Duodenal mucosa (tissue), 2 donors: ENCODE measurements at regions not wholly inside any gene's neighbourhood (a gene's known extent, or its start where the extent isn't known, plus 50 kb on each side); places are given as distances from the start of the nearest gene placed in this dataset.

Experiments used
- H3K27ac ChIP-seq: one replicate; pipeline ENCODE4 v1.7.0; 2013; ENCODE audit warnings: low read depth, low read length
- H3K27me3 ChIP-seq, 2 donors: one replicate each; pipeline ENCODE4 v1.7.0; 2013; ENCODE audit warnings: low read length in 2 of 2, control low read depth in 1 of 2; ENCODE audit not compliant: insufficient read depth in 2 of 2, control insufficient read depth in 1 of 2
- H3K36me3 ChIP-seq, 2 donors: one replicate each; pipeline ENCODE4 v1.7.0; 2013; ENCODE audit warnings: low read length in 2 of 2, control low read depth in 1 of 2; ENCODE audit not compliant: insufficient read depth in 2 of 2, control insufficient read depth in 1 of 2
- H3K4me1 ChIP-seq, 2 donors: one replicate each; pipeline ENCODE4 v1.7.0; 2013; ENCODE audit warnings: low read length in 2 of 2, control low read depth in 1 of 2; ENCODE audit not compliant: insufficient read depth in 2 of 2, control insufficient read depth in 1 of 2
- H3K4me3 ChIP-seq, 2 donors: one replicate each; pipeline ENCODE4 v1.7.0; 2013; ENCODE audit warnings: low read length in 2 of 2, low read depth in 1 of 2
- H3K9ac ChIP-seq, 2 donors: one replicate each; pipeline ENCODE4 v1.7.0; 2013; ENCODE audit warnings: low read length in 2 of 2, low read depth in 1 of 2
- H3K9me3 ChIP-seq, 2 donors: one replicate each; pipeline ENCODE4 v1.7.0; 2013; ENCODE audit warnings: low read length in 2 of 2, control low read depth in 1 of 2; ENCODE audit not compliant: control insufficient read depth in 1 of 2

DNA sequence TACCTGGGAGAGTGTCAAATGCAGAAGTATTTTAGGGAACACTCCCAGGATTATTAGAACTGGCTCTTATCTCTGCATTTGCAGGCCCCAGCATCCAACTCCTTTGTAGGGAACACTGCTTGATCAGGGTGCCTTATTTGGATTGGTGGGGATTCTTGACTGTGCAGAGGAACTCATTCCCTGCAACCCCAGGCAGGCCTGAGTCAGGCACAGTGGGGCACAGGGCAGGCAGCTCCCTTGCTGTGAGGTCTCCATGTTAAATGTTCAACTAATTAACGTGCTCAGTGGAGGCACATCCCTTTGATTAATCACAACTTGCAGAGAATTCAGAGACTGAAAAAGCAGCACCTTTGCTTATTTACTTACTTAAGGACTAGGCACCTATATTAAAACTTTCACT is 102.3 kb upstream of the TENM4 start:
- H3K9me3 ChIP-seq, result no peaks in the 10 kb centered on the region

DNA sequence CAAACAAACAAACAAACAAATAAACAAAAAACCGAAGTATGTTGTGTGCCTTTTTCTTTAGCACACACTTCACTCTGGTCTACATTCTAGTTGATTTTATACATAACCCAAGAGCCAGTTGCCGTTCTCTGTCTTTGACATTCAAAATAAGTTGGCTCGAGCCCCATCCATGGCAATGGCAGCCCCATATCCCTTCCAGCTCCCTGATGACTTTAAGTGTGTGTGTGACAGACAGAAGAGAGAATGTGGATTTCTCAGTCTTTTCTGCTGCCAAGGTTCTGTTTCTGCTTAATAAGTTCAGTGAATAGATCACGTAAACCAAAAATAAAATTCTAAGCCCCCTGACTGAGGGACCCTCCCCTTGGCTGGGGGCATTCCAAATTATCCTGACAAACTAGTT is 100.6 kb upstream of the TENM4 start:
- Histone ChIP-seq H3K36me3 (no peaks in the 10 kb centered on the region), H3K27ac (no peak overlapping the region), H3K4me1 (no peaks in the 10 kb centered on the region), H3K9me3 (no peaks in the 10 kb centered on the region), H3K4me3 (no peak overlapping the region), H3K27me3 (no peaks in the 10 kb centered on the region), H3K9ac (no peak overlapping the region)

More for the DNA sequence above, 102.3 kb upstream of the TENM4 start:
- no peak overlapping the region for H3K4me3 ChIP-seq
- H3K36me3 ChIP-seq, result no peaks in the 10 kb centered on the region
- H3K27ac ChIP-seq, result no peak overlapping the region
- H3K27me3 ChIP-seq, result no peaks in the 10 kb centered on the region
- H3K9ac ChIP-seq, result no peak overlapping the region
- no peaks in the 10 kb centered on the region for H3K4me1 ChIP-seq

DNA sequence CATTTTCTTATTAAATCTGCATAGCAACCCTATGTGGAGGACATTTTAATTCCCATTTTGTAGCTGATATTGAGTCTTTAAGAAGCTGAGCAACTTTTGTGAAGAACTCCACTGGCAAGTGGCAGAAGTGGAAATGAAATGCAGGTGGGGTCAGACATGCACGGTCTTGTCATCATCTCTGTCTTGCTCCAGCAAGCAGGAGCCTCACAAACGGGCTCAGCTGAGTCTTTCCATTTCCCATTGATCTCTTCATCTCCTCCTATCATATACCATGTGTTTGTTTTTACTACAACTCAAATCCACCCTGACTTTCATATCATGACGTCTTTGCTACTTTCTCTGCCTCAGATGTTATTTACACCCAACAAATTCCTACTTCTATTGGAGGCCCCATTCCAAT is 97.9 kb upstream of the TENM4 start:
- Histone ChIP-seq H3K9ac (no peak overlapping the region), H3K4me1 (no peaks in the 10 kb centered on the region), H3K27me3 (no peaks in the 10 kb centered on the region), H3K27ac (no peak overlapping the region), H3K4me3 (no peak overlapping the region), H3K9me3 (no peaks in the 10 kb centered on the region), H3K36me3 (no peaks in the 10 kb centered on the region)

DNA sequence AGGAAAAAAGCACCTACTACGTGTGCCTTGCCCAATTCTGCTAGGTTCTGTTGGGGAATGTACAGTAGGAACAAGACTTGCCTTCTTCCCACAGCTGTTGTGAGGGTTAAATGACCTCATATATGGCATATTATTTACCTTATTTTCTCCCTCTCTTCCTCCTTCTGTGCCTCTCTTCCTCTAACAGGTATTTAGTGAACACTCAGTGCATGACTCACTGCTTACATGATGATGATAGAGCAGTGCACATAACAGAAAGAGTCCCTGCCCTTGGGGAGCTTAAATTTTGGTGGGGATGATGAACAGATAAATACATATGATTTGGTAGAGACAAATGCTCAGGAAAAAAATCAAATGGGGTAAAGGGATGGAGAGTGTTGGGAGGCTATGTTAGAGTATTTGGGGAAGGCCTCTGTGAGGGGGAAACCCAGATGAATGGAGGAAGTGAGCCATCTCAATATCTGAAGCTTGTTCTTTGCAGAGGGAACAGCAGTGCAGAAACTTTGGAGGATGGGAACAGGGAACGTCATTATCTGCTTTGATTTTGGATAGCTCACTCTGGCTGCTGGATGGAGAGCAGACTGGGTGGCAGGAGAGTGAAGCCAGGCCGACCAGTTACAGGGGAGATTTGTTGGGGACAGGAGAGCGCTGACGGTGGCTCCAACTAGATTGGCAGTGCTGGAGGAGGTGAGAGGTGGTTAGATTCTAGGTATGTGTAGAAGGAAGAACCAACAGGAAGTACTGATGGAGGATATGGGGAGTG is 95.5 kb upstream of the TENM4 start:
- no peak overlapping the region for H3K4me3 ChIP-seq
- no peak overlapping the region for H3K9ac ChIP-seq
- H3K27ac ChIP-seq, result no peak overlapping the region
- no peaks in the 10 kb centered on the region for H3K27me3 ChIP-seq
- no peaks in the 10 kb centered on the region for H3K36me3 ChIP-seq
- no peaks in the 10 kb centered on the region for H3K4me1 ChIP-seq
- no peaks in the 10 kb centered on the region for H3K9me3 ChIP-seq

DNA sequence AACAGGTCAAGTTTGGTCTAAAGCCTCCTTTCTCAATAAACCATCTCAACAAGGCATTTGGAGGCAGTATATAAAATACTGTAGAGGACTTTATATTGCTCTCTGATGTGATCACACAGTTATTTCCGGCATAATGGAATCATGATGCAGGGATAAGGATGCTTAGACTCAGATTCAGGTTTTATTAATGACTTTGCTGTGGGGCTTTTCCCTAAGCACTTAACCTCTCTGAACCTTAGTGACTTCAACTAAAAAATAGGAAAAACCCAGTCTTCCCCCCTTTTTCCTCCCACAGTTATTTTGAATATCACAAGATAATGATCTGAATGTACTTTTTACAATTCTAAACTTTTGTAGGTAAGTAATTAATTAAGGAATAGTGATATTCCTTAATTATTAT is 94.8 kb upstream of the TENM4 start:
- Histone ChIP-seq H3K36me3 (no peaks in the 10 kb centered on the region), H3K4me1 (no peaks in the 10 kb centered on the region), H3K27me3 (no peaks in the 10 kb centered on the region), H3K4me3 (no peak overlapping the region), H3K27ac (no peak overlapping the region), H3K9ac (no peak overlapping the region), H3K9me3 (no peaks in the 10 kb centered on the region)

DNA sequence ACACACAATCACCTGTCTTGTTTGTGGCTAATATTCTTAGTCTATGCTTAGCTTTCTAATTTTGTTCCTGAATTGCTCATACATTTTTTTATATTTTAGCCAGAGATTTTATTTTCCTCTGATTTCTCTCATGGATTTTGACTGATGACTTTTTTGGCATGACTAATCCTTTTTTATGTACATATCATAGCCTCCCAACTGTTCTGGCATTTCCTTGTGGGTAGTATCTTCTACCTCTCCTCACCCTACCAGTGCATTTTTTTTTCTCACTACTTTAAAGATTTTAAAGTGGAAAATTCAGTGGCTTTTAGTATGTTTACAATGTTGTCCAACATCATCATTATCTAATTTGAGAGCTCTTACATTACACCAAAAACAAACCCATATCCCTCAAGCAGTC is 84.4 kb upstream of the TENM4 start:
- Histone ChIP-seq H3K4me1 (no peaks in the 10 kb centered on the region), H3K27me3 (no peaks in the 10 kb centered on the region), H3K36me3 (no peaks in the 10 kb centered on the region), H3K9me3 (no peaks in the 10 kb centered on the region), H3K4me3 (no peak overlapping the region), H3K27ac (no peak overlapping the region), H3K9ac (no peak overlapping the region)

DNA sequence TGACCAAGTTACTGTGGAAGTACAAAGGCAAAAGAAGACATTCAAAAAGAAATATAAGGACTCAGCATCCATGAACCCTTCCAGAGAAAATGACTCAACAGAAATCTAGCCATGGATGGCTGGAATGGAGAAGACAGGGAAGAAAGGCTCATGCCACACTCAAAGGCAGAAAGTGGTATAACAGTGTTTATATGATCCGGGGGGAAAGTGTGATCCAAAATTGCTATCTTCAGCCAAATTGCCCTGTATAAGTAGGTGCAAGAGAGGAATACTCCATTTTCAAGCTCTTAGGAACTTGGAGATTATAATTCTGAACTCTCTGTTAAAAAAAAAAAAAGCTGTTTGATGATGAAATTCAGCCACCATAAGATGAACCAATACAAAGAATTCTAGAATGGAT is 81.8 kb upstream of the TENM4 start:
- H3K4me3 ChIP-seq, result no peak overlapping the region
- H3K27me3 ChIP-seq, result no peaks in the 10 kb centered on the region
- H3K9me3 ChIP-seq, result no peaks in the 10 kb centered on the region
- H3K4me1 ChIP-seq, result no peaks in the 10 kb centered on the region
- no peaks in the 10 kb centered on the region for H3K36me3 ChIP-seq
- no peak overlapping the region for H3K9ac ChIP-seq
- no peak overlapping the region for H3K27ac ChIP-seq

DNA sequence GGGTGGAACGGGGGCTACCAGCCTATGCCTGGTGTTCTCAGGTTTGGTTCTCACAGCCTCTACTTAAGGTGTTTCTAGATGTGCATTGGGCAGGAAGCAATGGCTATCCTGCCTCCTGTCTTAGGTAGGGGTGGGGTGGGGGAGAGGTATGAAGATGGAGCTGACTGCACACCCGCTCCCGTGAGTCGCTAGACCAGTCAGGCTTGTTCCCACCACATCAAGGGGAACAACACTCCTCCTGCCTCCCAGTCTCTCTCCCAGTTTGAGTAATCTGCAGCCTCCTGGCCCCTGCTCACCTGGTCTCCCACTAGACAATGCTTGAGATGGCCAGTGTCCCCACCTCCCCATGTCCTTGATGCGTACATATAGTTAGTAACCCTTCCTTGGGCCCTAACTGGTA is 79.3 kb upstream of the TENM4 start:
- no peak overlapping the region for H3K9ac ChIP-seq
- no peak overlapping the region for H3K4me3 ChIP-seq
- no peak overlapping the region for H3K27ac ChIP-seq
- H3K9me3 ChIP-seq, result no peaks in the 10 kb centered on the region
- no peaks in the 10 kb centered on the region for H3K4me1 ChIP-seq
- H3K36me3 ChIP-seq, result no peaks in the 10 kb centered on the region
- H3K27me3 ChIP-seq, result no peaks in the 10 kb centered on the region

DNA sequence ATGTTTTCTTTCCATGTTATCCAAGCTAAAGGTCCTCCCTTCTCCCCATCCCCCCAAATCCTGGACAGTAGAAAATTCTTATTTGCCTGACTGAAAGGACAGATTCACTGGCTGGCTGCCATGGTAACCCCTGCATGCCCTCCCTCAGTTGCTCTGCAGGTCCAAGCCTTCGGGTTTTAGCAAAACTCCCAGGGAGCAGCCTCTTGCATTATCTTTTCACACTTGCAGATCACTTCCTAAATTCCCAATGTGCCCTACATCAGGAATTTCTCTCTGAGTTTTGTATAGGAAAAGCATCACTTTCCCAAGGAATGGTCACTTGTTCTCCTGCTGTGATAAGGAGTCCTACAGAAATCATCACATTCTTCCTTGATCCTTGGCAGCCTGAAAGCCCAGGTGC is 75.0 kb upstream of the TENM4 start:
- Histone ChIP-seq H3K36me3 (no peaks in the 10 kb centered on the region), H3K9me3 (no peaks in the 10 kb centered on the region), H3K27me3 (no peaks in the 10 kb centered on the region), H3K9ac (no peak overlapping the region), H3K4me3 (no peak overlapping the region), H3K4me1 (no peaks in the 10 kb centered on the region), H3K27ac (no peak overlapping the region)

DNA sequence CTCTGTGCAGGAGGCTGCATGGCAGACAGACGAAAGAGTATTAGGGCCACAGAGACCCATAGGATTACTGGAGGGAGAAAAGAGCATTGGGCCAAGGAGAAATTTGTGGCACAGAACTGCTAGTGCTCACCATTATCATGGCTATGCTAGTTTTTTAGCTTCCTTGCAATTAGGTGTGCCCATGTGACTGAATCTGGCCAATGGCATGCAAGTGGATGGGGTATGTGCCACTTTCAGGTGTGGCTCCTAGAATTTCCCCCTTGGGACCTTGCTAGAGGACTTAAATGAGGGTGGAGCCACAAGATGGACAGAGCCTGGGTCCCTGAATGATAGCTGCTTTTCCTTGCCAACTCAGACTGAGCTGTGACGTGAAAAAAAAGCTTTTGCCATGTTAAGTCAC is 73.9 kb upstream of the TENM4 start:
- no peaks in the 10 kb centered on the region for H3K9me3 ChIP-seq
- H3K9ac ChIP-seq, result no peak overlapping the region
- no peaks in the 10 kb centered on the region for H3K4me1 ChIP-seq
- no peak overlapping the region for H3K27ac ChIP-seq
- no peaks in the 10 kb centered on the region for H3K36me3 ChIP-seq
- H3K4me3 ChIP-seq, result no peak overlapping the region
- H3K27me3 ChIP-seq, result no peaks in the 10 kb centered on the region

DNA sequence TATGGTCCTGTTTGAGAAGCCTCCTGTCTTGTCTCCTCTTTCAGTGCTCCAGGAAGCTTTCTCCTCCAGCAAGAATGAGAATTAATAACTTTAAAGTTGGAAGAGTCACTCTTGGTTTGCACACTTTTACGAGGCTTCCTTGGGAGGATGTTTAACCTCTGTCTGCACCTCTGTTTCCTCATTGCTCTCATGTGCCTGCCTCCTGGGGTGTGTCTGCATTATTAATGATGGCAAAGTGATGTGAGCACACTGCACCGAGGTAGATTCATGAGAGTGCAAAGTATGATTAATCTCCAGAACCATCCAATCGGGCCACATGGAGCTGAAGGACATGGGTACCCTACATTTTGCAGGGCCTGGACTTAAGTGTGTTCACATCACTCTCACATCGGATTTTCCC is 73.5 kb upstream of the TENM4 start:
- H3K27ac ChIP-seq, result no peak overlapping the region
- H3K27me3 ChIP-seq, result no peaks in the 10 kb centered on the region
- no peaks in the 10 kb centered on the region for H3K9me3 ChIP-seq
- no peak overlapping the region for H3K9ac ChIP-seq
- no peak overlapping the region for H3K4me3 ChIP-seq
- H3K4me1 ChIP-seq, result no peaks in the 10 kb centered on the region
- H3K36me3 ChIP-seq, result no peaks in the 10 kb centered on the region
